ENCODE measurements at regions not wholly inside any gene's neighbourhood (a gene's known extent, or its start where the extent isn't known, plus 50 kb on each side); places are given as distances from the start of the nearest gene placed in this dataset.

GRCh38 chr2:138107288-138107687, 143.0 kb downstream of the HNMT start:
- Mint-ChIP-seq H3K36me3 (no peaks in the 10 kb centered on the region), H3K9me3 (peaks cover 0 to 5% (median 3%) of the 10 kb centered on the region in 7 donors), H3K4me3 (no peak overlapping the region), H3K4me1 (no peaks in the 10 kb centered on the region), H3K27me3 (ENCODE audit: low read depth in 3 of 3) (peaks cover 0 to 4% (median 0%) of the 10 kb centered on the region in 3 donors), H3K27ac (no peak overlapping the region)
- no peak for DNase-seq
- H3K4me2 ChIP-seq (replicated peaks; ENCODE audit: extremely low read depth, low read length, poor library complexity, severe bottlenecking) = no peak overlapping the region
- H3K4me1 ChIP-seq (ENCODE audit: control insufficient read depth in 1 of 2, insufficient read depth in 2 of 2, low read length in 2 of 2) = no peaks in the 10 kb centered on the region
- H3K4me3 ChIP-seq (replicated peaks in 1 of 3; ENCODE audit: low read depth in 2 of 3, low read length in 3 of 3) = no peak overlapping the region
- no peaks in the 10 kb centered on the region for H4K20me1 ChIP-seq (ENCODE audit: insufficient read depth, low read length)
- no peak overlapping the region for H2AFZ ChIP-seq (ENCODE audit: insufficient read depth, low read depth, low read length, poor library complexity, severe bottlenecking)
- no peak for TF ChIP-seq CTCF (IDR thresholded peaks at IDR 0.05)
- no peaks in the 10 kb centered on the region for H3K27me3 ChIP-seq (ENCODE audit: control insufficient read depth in 2 of 2, insufficient read depth in 2 of 2, low read length in 2 of 2)
- no peak overlapping the region for H3K27ac ChIP-seq (ENCODE audit: low read depth in 1 of 2, low read length in 2 of 2)
- no peaks in the 10 kb centered on the region for H3K79me2 ChIP-seq (ENCODE audit: insufficient read depth, low read length)
- H3K9me3 ChIP-seq (replicated peaks in 1 of 2; ENCODE audit: control insufficient read depth in 1 of 2, insufficient read depth in 1 of 2, low read length in 2 of 2) = no peaks in the 10 kb centered on the region
- WGBS (ENCODE audit: insufficient coverage) = 100% methylated on average over 3 of the region's 4 CpGs
- no peak overlapping the region for H3K9ac ChIP-seq (ENCODE audit: insufficient read depth, low read length, poor library complexity, severe bottlenecking)
- intact Hi-C loops (cut with micrococcal nuclease) = no loop called here
- H3K36me3 ChIP-seq (replicated peaks in 1 of 2; ENCODE audit: control insufficient read depth in 1 of 2, insufficient read depth in 2 of 2, low read length in 2 of 2) = no peaks in the 10 kb centered on the region

- Histone ChIP-seq H3K9me3 (replicated peaks in 1 of 2; ENCODE audit: control insufficient read depth in 1 of 2, insufficient read depth in 1 of 2, low read length in 2 of 2) (no peaks in the 10 kb centered on the region), H3K36me3 (replicated peaks in 1 of 2; ENCODE audit: control insufficient read depth in 1 of 2, insufficient read depth in 2 of 2, low read length in 2 of 2) (no peaks in the 10 kb centered on the region), H3K4me3 (replicated peaks in 1 of 3; ENCODE audit: low read depth in 2 of 3, low read length in 3 of 3) (no peak overlapping the region), H3K27me3 (ENCODE audit: control insufficient read depth in 2 of 2, insufficient read depth in 2 of 2, low read length in 2 of 2) (no peaks in the 10 kb centered on the region), H3K9ac (ENCODE audit: insufficient read depth, low read length, poor library complexity, severe bottlenecking) (no peak overlapping the region), H3K79me2 (ENCODE audit: insufficient read depth, low read length) (no peaks in the 10 kb centered on the region), H4K20me1 (ENCODE audit: insufficient read depth, low read length) (no peaks in the 10 kb centered on the region), H2AFZ (ENCODE audit: insufficient read depth, low read depth, low read length, poor library complexity, severe bottlenecking) (no peak overlapping the region), H3K4me1 (ENCODE audit: control insufficient read depth in 1 of 2, insufficient read depth in 2 of 2, low read length in 2 of 2) (no peaks in the 10 kb centered on the region), H3K4me2 (replicated peaks; ENCODE audit: extremely low read depth, low read length, poor library complexity, severe bottlenecking) (no peak overlapping the region), H3K27ac (ENCODE audit: low read depth in 1 of 2, low read length in 2 of 2) (no peak overlapping the region)
- 88% methylated on average over 2 of the region's 2 CpGs for WGBS (ENCODE audit: insufficient coverage)
- Mint-ChIP-seq H3K9me3 (peaks cover 0 to 7% (median 2%) of the 10 kb centered on the region in 7 donors), H3K4me1 (no peaks in the 10 kb centered on the region), H3K4me3 (no peak overlapping the region), H3K27ac (no peak overlapping the region), H3K36me3 (no peaks in the 10 kb centered on the region), H3K27me3 (ENCODE audit: low read depth in 3 of 3) (peaks cover 0 to 4% (median 0%) of the 10 kb centered on the region in 3 donors)
- TF ChIP-seq CTCF (IDR thresholded peaks at IDR 0.05) = no peak
- no peak for DNase-seq
- intact Hi-C loops (cut with micrococcal nuclease) = no loop called here
These were observed 146.3 kb downstream of the HNMT start for GRCh38 chr2:138110453-138111083.

Data from CD14-positive monocyte (primary cell).